Adrenal gland (tissue), 9 donors: ENCODE measurements at regions not wholly inside any gene's neighbourhood (a gene's known extent, or its start where the extent isn't known, plus 50 kb on each side); places are given as distances from the start of the nearest gene placed in this dataset.
"Not testable (repeated sequence)": the region's sequence is repeated elsewhere in the genome, so short reads cannot be mapped to it uniquely, and the experiment has no call there.

Experiments
- DNase-seq, 7 donors: peaks; one replicate each; pipeline ENCODE4 v3.0.0-alpha.2; 2019 to 2020
- H3K27ac ChIP-seq, 5 donors: fragments of 200-600 bp; sonication (generic) in 4 of 5; 1 replicate in 3 of 5; 2 replicates in 2 of 5; pipeline versions ENCODE4 v1.5.1 to v1.8.0; 2016 to 2020; ENCODE audit warnings: mild to moderate bottlenecking in 1 of 5
- H3K27me3 ChIP-seq: fragments of 200-600 bp; 2 replicates; pipeline ENCODE4 v1.8.0; 2021
- H3K36me3 ChIP-seq, 2 donors: fragments of 200-600 bp; replicated peaks in 1 of 2; 1 replicate in 1 of 2; 2 replicates in 1 of 2; pipeline versions ENCODE4 v1.5.1 to v1.8.0; 2018 to 2022
- H3K4me1 ChIP-seq, 2 donors: fragments of 200-600 bp; replicated peaks in 1 of 2; 1 replicate in 1 of 2; 2 replicates in 1 of 2; pipeline versions ENCODE4 v1.5.1 to v1.8.0; 2018 to 2021
- H3K4me3 ChIP-seq, 4 donors: fragments of 200-600 bp; sonication (generic) in 3 of 4; one replicate each; pipeline ENCODE4 v1.5.1; 2016 to 2018
- H3K9me3 ChIP-seq, 3 donors: fragments of 200-600 bp; sonication (generic) in 1 of 3; replicated peaks in 1 of 3; 1 replicate in 2 of 3; 2 replicates in 1 of 3; pipeline versions ENCODE4 v1.5.1 to v1.8.0; 2016 to 2021
- POLR2A ChIP-seq, 2 donors: fragments of 450-650 bp; IDR thresholded peaks; one replicate each; pipeline ENCODE4 v1.6.1; 2017; ENCODE audit warnings: antibody characterized with exemption in 2 of 2, mild to moderate bottlenecking in 2 of 2, moderate library complexity in 1 of 2
- WGBS, 4 donors: extraction: QIAGEN DNeasy Blood & Tissue Kit in 2 of 4; methylation state at CpG; one replicate each; pipeline versions ENCODE4 v1.1.5 to v1.1.7; 2013 to 2017; 5-methylcytosine and 5-hydroxymethylcytosine counted together
- intact Hi-C, 2 donors: fragments of 100-400 bp; cut with DNase I; formaldehyde crosslinking; loops; one replicate each; pipeline versions ENCODE4 v1.14.1 to v1.15.0; 2022 to 2023
- TF ChIP-seq, protein P1 (sequence below), 6 experiments: fragments of 450-650 bp in 4 of 6; fragments of 200-600 bp in 2 of 6; sonication (generic) in 1 of 6; IDR thresholded peaks; 1 replicate in 5 of 6; 2 replicates in 1 of 6; pipeline versions ENCODE4 v1.5.1 to v1.8.0; 2016 to 2021; ENCODE audit warnings: antibody characterized with exemption in 6 of 6, mild to moderate bottlenecking in 2 of 6, moderate library complexity in 1 of 6
- donor health status: healthy with polysubstance abuse.
- donor health status: Bipolar disorder and iron deficiency.
- donor health status: DM: yes; HTN: yes; CAD: no.
- donor health status: DM: no; HTN: no; CAD: no.
- donor health status: DM: no; HTN: no; CAD: no.

DNA sequence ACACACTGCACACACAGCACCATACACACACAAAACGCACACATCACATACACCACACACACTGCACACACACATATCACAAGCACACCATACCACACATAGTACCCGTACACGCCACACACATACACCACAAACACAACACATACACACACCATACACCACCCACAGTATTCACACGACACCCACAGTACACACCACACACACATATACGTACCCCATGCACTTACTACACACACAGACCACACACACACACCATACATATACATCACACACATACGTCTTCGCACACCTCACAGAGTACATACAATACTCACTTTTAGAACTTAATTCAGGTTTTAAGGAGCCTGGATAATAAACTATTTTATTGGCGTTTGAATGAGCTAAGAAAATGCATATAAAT, 1805.3 kb upstream of the DEFB115 start:
- Histone ChIP-seq H3K27me3 (peaks cover 5% of the 10 kb centered on the region), H3K27ac (no peak overlapping the region), H3K36me3 (no peaks in the 10 kb centered on the region), H3K4me1 (no peaks in the 10 kb centered on the region), H3K4me3 (no peak overlapping the region), H3K9me3 (no peaks in the 10 kb centered on the region)
- TF ChIP-seq POLR2A (IDR thresholded peaks at IDR 0.05): no peak
- DNase-seq: no peak
- 59 to 70% (median 66%) methylated on average over 7 to 8 of the region's 8 CpGs for WGBS, 4 donors
- intact Hi-C loops: no loop called here

DNA sequence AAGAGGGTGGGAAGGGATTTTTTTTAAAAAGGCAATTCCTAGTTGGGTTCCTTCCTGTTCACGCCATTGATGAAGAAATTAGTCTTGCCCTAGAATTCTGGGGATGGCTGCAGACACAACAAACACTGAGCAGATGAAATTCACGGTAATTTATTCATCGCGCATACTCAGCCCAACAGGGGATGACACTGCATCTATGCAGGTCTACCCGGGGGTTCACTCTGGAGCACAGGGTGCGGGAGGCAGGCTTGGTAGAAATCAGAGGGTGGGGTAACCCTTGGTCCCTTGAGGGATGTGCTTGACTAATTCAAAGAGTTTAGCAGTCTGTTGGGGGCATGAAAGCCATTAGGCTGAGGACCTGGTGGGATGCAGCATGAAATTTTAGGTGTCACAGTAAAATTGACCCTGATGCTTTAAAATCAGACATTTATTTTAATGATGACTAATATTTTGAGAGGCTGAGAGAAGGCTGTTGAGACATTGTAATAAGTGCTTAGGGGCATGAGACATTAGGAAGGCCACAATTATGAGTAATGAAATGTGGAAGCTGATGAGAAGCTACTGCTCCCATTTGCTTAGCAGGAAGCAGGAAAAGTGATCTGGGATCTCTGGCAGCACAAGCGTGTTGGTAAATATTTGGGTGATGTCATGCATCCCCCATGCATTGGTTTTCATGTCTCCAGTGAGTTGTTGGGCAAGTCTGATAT, 1800.3 kb upstream of the DEFB115 start:
- WGBS, 4 donors: 42 to 51% (median 47%) methylated on average over 7 of the region's 7 CpGs
- H3K4me1 ChIP-seq, H3K27me3 ChIP-seq, H3K4me3 ChIP-seq, H3K36me3 ChIP-seq, intact Hi-C loops, H3K9me3 ChIP-seq, DNase-seq, H3K27ac ChIP-seq: not testable (repeated sequence)

DNA sequence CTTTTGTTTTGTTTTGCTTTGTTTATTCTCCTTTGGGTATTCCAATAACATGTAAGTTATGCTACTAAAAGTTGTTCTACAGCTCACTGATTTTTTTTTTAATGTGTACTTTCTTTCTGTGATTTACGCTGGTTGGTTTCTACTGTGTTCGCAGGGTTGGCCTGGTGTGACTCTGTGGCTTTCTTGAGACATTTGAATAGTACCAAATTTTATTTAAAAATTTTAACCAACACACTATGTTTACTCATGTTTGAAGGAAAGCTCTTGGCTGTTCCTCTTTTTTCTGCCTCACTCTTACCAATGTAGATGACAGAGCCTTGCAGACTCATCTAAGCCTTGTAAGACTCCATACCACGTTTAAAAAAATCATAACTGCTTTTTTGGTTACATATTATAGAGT, 1784.9 kb upstream of the DEFB115 start:
- Histone ChIP-seq H3K4me3 (no peak overlapping the region), H3K9me3 (peaks cover 0 to 4% (median 0%) of the 10 kb centered on the region in 3 donors), H3K36me3 (no peaks in the 10 kb centered on the region), H3K4me1 (no peaks in the 10 kb centered on the region), H3K27ac (no peak overlapping the region), H3K27me3 (no peaks in the 10 kb centered on the region)
- intact Hi-C loops: no loop called here
- WGBS, 4 donors: 39 to 52% (median 44%) methylated on average over 3 of the region's 3 CpGs
- TF ChIP-seq, protein P1, sequence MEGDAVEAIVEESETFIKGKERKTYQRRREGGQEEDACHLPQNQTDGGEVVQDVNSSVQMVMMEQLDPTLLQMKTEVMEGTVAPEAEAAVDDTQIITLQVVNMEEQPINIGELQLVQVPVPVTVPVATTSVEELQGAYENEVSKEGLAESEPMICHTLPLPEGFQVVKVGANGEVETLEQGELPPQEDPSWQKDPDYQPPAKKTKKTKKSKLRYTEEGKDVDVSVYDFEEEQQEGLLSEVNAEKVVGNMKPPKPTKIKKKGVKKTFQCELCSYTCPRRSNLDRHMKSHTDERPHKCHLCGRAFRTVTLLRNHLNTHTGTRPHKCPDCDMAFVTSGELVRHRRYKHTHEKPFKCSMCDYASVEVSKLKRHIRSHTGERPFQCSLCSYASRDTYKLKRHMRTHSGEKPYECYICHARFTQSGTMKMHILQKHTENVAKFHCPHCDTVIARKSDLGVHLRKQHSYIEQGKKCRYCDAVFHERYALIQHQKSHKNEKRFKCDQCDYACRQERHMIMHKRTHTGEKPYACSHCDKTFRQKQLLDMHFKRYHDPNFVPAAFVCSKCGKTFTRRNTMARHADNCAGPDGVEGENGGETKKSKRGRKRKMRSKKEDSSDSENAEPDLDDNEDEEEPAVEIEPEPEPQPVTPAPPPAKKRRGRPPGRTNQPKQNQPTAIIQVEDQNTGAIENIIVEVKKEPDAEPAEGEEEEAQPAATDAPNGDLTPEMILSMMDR (IDR thresholded peaks at IDR 0.05): no peak
- no peak for TF ChIP-seq POLR2A (IDR thresholded peaks at IDR 0.05)
- DNase-seq: no peak

DNA sequence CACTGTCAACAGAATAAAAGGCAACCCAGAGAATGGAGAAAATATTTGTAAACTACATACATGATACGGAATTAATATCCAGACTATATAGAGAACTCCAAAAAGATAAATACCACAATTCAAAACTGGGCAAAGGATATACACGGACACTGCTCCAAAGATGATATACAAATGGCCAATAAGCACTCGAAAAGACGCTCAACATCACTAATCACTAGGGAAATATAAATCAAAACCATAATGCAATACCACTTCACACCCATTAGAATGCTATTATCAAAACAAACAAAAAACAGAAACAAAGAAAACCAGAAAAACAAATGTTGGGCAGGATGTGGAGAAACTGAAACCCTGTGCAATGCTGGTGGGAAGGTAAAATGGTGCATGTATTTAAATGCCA, 1764.6 kb upstream of the DEFB115 start:
- H3K4me3 ChIP-seq, H3K4me1 ChIP-seq, H3K36me3 ChIP-seq, H3K27me3 ChIP-seq, H3K9me3 ChIP-seq, H3K27ac ChIP-seq, DNase-seq, intact Hi-C loops: not testable (repeated sequence)
- WGBS, 4 donors: 76 to 82% (median 77%) methylated on average over 4 of the region's 4 CpGs

DNA sequence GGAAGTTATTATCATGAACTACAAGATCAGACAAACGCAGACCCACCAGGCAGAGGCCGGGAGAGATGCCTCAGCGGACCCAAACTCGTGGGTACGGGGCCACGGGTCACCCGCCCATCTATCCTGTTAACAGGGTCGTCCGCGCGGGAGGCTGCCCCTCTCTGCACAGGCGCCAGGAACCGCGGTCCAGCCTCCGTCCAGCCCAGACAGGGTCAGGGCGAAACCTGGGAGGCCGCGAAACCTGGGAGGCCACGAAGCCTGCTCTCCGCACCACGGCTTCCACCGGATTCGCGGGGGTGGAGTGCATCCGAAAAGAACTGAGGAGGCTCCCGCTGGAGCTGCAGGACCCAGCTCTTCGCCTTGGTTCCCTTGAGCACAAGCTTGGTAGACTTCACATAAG, 1760.7 kb upstream of the DEFB115 start:
- intact Hi-C loops, H3K4me1 ChIP-seq, H3K27ac ChIP-seq, H3K9me3 ChIP-seq, H3K36me3 ChIP-seq, H3K27me3 ChIP-seq: not testable (repeated sequence)
- WGBS, 4 donors: 31 to 49% (median 35%) methylated on average over 19 to 27 of the region's 27 CpGs
- H3K4me3 ChIP-seq: peak overlapping the region in 1 of 4 donors; percentile 25
- peak in 1 of 7 donors; percentile 1 for DNase-seq

DNA sequence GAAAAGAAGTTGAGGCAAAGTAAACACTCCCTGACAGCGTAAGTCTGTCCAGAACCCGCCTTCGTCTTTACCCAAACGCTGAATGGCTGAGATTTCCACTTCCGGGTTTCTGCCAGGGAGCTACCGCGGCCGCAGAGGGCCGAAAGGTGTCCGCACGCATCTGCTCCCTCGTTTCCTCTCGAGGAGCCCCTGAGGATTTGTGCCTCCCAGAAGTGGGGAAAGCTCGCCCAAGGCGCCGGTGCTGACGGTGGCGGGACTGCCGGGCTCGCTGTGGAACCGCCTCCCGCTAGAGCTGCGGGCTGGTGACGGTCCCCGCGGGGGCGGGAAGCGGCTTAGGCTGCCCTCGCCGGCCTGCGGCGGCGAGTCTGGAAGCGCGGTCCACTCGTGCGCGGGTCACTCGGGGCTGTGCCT, 1760.2 kb upstream of the DEFB115 start:
- Histone ChIP-seq H3K4me3 (peak overlapping the region in 1 of 4 donors; percentile 0), H3K36me3 (no peaks in the 10 kb centered on the region), H3K9me3 (no peaks in the 10 kb centered on the region), H3K4me1 (no peaks in the 10 kb centered on the region), H3K27me3 (no peaks in the 10 kb centered on the region), H3K27ac (no peak overlapping the region)
- WGBS, 4 donors: 44 to 57% (median 46%) methylated on average over 37 to 39 of the region's 39 CpGs
- no peak for TF ChIP-seq POLR2A (IDR thresholded peaks at IDR 0.05)
- TF ChIP-seq, protein P1 (IDR thresholded peaks at IDR 0.05): no peak
- intact Hi-C loops: no loop called here
- DNase-seq: peak in 3 of 7 donors; percentile 7 to 76 (median 18)

DNA sequence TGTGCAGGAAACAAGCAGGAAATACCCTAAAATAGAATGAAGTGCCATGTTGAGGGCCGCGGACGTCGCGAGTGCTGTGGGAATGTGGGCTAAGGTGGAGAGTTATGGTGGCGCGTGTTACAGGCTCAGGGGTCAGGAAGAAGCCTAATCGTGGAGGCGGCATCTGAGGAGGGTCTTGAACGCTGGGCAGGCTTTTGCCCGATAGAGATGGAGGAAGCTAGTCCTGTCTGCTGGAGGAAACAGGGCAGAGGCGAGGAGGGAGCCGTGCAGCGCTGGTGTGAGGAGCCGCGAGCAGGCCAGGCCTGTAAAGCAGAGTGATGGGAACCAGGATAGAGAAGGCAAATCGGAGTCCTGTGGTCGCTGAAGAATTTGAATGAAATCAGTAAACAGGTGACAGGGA, 1759.8 kb upstream of the DEFB115 start:
- H3K4me3 ChIP-seq, intact Hi-C loops, H3K27me3 ChIP-seq, H3K9me3 ChIP-seq, H3K36me3 ChIP-seq, H3K4me1 ChIP-seq, H3K27ac ChIP-seq: not testable (repeated sequence)
- whole genome bisulfite sequencing, 4 donors: 53 to 59% (median 55%) methylated on average over 18 of the region's 18 CpGs
- peak in 6 of 7 donors; percentile 2 to 59 (median 20) for DNase-seq

DNA sequence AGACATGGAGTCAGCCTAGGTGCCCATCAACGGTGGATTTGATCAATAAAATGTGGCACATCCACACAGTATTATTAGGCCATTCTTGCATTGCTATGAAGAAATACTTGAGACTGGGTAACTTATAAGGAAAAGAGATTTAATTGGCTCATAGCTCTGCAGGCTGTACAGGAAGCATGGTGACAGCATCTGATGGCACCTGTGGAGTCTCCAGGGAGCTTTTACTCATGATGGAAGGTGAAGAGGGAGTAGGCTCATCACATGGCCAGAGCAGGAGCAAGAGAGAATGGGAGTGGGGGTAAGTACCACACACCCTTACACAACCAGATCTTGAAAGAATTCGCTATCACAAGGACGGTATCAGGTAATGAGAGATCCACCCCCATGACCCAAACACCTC, 1756.7 kb upstream of the DEFB115 start:
- WGBS, 4 donors: 50 to 54% (median 53%) methylated on average over 3 of the region's 3 CpGs
- H3K9me3 ChIP-seq, H3K27me3 ChIP-seq, H3K4me3 ChIP-seq, H3K36me3 ChIP-seq, intact Hi-C loops, H3K27ac ChIP-seq, H3K4me1 ChIP-seq: not testable (repeated sequence)
- DNase-seq: peak in 1 of 7 donors; percentile 55

DNA sequence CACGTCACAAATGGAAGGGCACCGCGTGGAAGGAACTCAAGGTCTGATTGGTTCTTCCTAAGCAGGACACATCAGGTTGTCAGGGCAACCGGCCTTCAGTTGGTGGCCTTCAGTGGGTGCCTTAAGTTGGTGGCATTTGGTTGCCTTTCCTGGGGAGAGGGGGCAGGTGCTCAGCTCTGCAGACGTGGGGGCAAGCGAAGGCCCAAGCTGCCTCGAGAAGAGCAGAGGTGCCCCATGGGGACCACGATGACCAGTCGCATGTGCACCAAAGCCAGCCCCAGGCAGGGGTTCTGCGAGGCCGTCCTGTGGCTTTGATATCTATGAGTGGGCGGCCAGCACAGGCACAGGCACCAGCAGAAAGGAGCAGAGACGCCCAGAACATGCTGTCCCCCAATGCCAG, 1742.8 kb upstream of the DEFB115 start:
- WGBS, 4 donors: 58 to 66% (median 62%) methylated on average over 12 to 13 of the region's 13 CpGs
- DNase-seq: not testable (repeated sequence)

More for the DNA sequence above, 1742.8 kb upstream of the DEFB115 start:
- H3K36me3 ChIP-seq, H3K27ac ChIP-seq, H3K27me3 ChIP-seq, intact Hi-C loops, H3K9me3 ChIP-seq, H3K4me1 ChIP-seq, H3K4me3 ChIP-seq: not testable (repeated sequence)
